ENCODE measurements at regions not wholly inside any gene's neighbourhood (a gene's known extent, or its start where the extent isn't known, plus 50 kb on each side); places are given as distances from the start of the nearest gene placed in this dataset.
"Not testable (repeated sequence)": the region's sequence is repeated elsewhere in the genome, so short reads cannot be mapped to it uniquely, and the experiment has no call there.

- DNase-seq = no peak
Measured at GRCh38 chr6:11403035-11403601, 134.4 kb upstream of the TMEM170B start.

- not testable (repeated sequence) for DNase-seq
Measured at GRCh38 chr6:11402581-11402980, 135.0 kb upstream of the TMEM170B start.

DNA sequence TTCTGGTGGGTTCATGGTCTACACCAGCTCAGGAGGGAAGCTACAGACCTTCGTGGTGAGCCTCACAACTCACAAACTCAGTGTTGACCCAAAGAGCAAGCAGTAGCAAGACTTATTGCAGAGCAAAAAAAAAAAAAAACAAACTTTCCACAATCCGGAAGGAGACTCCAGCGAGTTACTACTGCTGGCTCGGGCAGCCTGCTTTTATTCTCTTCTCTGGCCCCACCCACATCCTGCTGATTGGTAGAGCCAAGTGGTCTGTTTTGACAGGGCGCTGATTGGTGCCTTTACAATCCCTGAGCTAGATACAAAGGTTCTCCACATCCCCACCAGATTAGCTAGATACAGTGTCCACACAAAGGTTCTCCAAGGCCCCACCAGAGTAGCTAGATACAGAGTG is 135.6 kb upstream of the TMEM170B start:
- DNase-seq = not testable (repeated sequence)

- DNase-seq = no peak
Measured at GRCh38 chr6:11398451-11399326, 138.9 kb upstream of the TMEM170B start.

- no peak for DNase-seq
Measured at GRCh38 chr6:11397622-11398450, 139.7 kb upstream of the TMEM170B start.

- DNase-seq = no peak
Measured at GRCh38 chr6:11396860-11397259, 140.7 kb upstream of the TMEM170B start.

GRCh38 chr6:11393713-11394627 is 143.6 kb upstream of the TMEM170B start:
- no peak for DNase-seq

DNA sequence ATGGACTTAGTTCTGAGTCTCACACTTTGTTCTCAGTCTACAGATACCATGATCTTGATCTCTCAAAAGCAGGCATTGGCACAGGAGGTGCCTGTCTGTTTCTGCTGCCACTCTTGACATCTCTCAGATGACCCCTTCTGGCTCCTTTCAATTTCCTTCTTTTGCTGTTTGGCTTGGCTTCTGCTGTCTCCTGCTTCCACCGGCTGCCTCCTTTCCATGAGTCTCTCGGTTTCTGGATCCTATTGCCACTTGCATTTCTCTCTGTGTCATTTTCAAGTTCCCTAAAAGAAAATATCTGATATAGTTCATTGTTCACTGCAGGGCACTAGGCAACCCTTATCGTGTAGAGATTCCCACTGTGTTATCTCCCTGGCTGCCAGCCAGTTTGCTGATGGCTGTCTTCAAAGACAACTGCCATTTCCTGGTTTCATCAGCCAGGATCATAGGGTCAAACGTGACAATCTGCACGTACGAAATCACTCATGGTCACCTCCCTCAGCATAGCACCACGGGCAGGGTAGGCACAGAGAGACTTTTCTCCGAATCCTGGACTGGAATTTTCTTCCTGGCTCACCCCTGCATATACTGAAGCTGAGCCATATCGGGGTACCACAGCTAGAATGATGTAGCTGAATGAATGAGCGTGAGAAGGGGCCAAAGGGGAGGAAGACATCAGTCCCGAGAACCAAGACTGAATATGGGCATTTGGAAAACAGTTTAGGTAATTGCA is 144.6 kb upstream of the TMEM170B start:
- DNase-seq = peak; percentile 39

GRCh38 chr6:11391934-11392777 is 145.4 kb upstream of the TMEM170B start:
- no peak for DNase-seq

- DNase-seq = no peak
Measured at GRCh38 chr6:11389977-11390376, 147.6 kb upstream of the TMEM170B start.

GRCh38 chr6:11388983-11389944 is 148.3 kb upstream of the TMEM170B start:
- no peak for DNase-seq

- DNase-seq = no peak
Measured at GRCh38 chr6:11387707-11388430, 149.7 kb upstream of the TMEM170B start.

DNA sequence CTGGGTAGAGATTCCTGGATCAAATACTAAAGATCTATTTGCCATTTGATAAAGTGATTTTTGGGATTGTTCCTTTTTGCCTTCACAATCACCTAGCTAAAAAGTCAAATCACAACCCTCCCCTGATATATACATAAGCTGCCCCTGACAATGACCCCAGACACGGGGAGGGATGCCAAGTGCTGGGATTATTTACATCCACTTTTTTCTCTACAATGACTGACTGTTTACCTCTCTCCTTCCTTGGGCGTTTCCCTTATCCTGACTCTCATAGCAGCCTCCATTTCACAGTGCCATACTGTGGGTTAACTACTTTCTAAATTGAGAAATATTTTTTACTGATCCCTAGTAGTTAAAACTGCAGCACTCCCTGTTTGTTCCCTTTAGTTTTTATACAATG is 150.8 kb upstream of the TMEM170B start:
- peak; percentile 1 for DNase-seq

DNA sequence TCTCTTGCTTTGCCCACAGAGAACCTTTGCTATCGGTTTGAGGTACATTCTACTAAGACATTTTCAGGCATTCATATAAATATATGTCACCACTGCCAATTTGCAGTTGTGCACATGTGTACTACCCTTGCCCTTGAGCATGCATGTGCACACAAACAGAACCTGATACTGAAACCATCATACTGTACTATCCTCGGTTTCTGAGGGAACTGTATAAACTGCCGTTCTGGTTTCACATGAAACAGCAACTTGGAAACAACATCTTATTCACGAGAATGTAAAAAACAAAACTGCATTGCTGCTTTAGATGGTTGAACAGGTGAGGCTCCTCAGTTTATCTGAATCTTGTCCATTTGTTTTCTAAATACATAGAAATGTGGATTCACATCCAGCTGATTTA is 151.2 kb upstream of the TMEM170B start:
- DNase-seq = no peak

DNA sequence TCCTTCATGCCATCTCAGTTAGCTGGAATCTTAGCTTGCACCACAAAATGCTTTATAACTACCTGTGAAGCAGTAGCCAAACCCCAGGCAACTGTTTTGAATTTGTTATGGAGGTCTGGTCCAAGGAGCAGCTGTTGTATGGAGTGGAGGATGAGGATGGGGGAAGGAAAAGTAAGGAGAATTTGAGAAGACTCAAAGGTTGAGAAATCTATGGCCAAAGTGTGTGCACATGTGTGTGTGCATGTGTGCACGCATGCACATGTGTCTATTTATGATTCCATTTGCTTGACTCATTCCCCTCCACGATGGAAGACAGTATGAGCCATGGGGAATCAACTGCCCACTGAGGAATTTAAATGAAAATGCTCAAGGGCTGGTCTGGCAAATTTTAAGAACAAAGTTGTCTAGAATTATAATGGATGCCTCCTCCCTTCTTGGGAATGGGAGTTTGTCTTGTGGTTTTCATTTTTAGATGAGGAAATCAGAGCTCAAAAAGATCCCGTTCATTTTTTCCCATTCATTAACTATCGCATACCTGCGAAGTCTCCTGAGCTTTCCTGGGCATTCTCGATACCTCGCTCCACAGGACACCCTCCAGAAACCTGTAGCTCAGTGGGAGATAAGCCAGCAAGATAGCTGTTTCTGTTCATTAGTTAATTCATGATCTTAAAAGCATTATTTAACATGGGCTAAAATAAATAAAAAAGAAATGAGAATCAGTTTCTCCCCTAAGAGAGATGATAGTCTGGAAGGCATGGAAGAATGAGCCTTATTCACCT is 152.3 kb upstream of the NEDD9 start:
- DNase-seq = no peak

DNA sequence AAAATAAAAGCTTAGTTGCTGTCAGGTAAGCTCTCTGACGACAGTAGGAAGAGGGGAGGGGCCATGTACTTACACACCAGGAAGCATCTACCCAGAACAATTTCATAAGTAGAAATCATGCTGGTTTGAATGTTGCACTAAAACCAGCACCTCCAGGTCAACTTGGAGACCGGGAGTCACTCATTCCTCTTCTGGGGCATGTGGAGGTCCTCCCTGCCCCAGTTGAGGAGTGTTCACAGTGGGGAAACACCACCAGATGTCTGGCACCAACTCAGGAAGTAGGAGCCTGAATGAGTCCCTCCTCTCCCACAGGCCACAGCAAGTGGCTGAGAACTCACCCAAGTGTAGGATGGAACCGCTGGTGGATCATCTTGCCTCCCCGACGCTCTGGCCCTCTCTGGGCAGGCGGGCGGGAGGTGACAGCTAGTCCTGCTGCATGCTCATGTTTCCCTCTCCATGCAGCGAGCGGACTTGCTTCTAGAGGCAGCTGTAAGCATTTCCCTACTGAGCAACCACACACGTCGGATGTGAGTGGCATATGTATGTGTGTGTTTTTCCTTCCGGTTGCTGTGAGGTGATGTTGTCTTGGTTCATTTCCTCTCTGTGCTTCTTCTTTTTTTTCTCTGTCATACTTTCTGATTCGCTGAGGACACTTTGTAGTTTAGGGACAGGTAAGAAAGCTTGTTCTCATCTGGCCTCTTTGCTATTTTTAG is 149.5 kb upstream of the NEDD9 start:
- DNase-seq = no peak

Measured in DMS153 (cell line).